T-helper 1 cell treated with Interleukin-12 subunit alpha and Interleukin-12 subunit beta and Interleukin-4 antibody, amounts not matched to agents 30 μg/mL and 1 μg/mL, for 36 hours (primary cell): ENCODE measurements at regions not wholly inside any gene's neighbourhood (a gene's known extent, or its start where the extent isn't known, plus 50 kb on each side); places are given as distances from the start of the nearest gene placed in this dataset.

ENCODE experiments used
- H3K27ac Mint-ChIP-seq: one replicate; pipeline ENCODE4 v1.8.0; 2021; ENCODE audit warnings: mild to moderate bottlenecking, mixed read lengths
- H3K27me3 Mint-ChIP-seq: one replicate; pipeline ENCODE4 v1.8.0; 2021; ENCODE audit warnings: low read depth, mixed read lengths
- H3K36me3 Mint-ChIP-seq: one replicate; pipeline ENCODE4 v1.8.0; 2021; ENCODE audit warnings: low read depth, mixed read lengths
- H3K4me1 Mint-ChIP-seq: one replicate; pipeline ENCODE4 v1.8.0; 2021; ENCODE audit warnings: low read depth, mixed read lengths
- H3K4me3 Mint-ChIP-seq: one replicate; pipeline ENCODE4 v1.8.0; 2021; ENCODE audit warnings: mild to moderate bottlenecking, moderate library complexity, mixed read lengths
- H3K9me3 Mint-ChIP-seq: one replicate; pipeline ENCODE4 v1.8.0; 2021; ENCODE audit warnings: mixed read lengths

DNA sequence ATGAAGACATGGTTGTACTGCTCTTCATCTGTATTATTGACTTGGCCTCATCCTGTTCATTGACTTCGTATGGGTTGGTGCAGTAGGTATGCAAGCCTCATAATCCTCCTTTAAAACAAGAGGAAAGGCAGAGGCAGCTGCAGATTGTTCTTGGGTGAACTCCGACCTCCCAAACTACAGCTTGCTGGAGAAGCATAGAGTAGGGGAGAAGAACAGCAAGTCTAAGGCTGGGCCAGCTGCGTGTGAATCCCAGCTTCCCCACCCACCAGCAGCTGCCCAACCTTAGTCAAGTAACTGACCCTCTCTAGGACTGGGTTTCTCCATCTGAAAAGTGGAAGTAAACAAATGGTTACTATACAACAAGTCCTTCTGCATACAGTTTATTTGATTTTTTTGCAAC is 114.5 kb upstream of the WWC1 start:
- Mint-ChIP-seq H3K4me1 (no peaks in the 10 kb centered on the region), H3K4me3 (no peak overlapping the region)

DNA sequence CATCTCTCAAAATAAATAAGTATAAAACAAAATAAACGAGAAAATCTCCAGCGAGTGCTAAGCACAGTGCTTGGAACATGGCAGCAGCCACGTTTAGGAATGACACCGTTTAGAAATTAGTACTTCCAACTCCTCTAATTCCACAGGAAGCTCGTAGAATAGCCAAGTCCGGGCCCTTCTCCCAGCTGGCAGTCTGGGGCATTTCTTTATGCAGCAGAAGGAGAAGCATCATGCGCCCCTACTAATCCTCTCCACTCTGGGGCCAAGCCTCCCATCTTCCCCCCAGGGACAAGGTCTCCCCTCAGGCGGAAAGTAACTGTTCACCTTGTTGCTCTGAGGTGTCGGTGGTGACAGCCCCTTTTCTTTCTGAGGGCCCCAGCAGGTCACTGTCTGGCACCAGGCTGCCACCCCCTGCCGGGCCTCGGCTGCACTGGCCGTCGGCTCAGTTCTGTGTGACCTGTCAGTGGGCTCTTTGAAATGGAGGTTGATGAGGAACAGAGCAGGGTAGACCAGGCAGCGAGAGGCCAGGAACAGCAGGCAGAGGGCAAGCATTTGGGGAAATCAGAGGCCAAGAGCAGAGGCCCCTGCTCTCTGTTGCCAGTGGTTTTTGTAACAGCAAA is 113.5 kb upstream of the WWC1 start:
- Mint-ChIP-seq H3K4me1 (no peaks in the 10 kb centered on the region), H3K9me3 (no peaks in the 10 kb centered on the region), H3K27me3 (peaks cover 4% of the 10 kb centered on the region), H3K4me3 (no peak overlapping the region), H3K36me3 (no peaks in the 10 kb centered on the region), H3K27ac (no peak overlapping the region)

More for the DNA sequence above, 114.5 kb upstream of the WWC1 start:
- no peaks in the 10 kb centered on the region for H3K36me3 Mint-ChIP-seq
- no peaks in the 10 kb centered on the region for H3K9me3 Mint-ChIP-seq
- H3K27me3 Mint-ChIP-seq, result peaks cover 4% of the 10 kb centered on the region
- H3K27ac Mint-ChIP-seq, result no peak overlapping the region

DNA sequence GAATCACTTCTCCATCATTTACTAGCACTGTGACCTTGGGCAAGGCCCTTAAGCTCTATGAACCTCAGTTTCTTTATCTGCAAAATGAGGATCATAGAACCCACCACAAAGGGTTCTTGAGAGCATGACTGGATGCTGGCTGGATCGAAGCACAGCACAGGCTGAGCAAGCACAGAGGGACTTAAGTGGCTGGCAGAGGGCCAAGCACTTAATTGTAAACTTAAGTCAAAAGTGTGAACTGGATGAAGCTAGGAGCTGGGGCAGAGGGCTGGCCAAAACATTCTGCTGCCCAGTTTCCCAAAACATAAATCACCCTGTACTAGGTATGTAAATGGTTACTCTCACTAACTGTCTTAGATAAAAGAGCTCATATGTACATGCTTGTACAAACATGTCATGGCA is 112.3 kb upstream of the WWC1 start:
- Mint-ChIP-seq H3K9me3 (no peaks in the 10 kb centered on the region), H3K36me3 (no peaks in the 10 kb centered on the region), H3K4me3 (no peak overlapping the region), H3K27ac (no peak overlapping the region), H3K4me1 (no peaks in the 10 kb centered on the region), H3K27me3 (no peaks in the 10 kb centered on the region)

DNA sequence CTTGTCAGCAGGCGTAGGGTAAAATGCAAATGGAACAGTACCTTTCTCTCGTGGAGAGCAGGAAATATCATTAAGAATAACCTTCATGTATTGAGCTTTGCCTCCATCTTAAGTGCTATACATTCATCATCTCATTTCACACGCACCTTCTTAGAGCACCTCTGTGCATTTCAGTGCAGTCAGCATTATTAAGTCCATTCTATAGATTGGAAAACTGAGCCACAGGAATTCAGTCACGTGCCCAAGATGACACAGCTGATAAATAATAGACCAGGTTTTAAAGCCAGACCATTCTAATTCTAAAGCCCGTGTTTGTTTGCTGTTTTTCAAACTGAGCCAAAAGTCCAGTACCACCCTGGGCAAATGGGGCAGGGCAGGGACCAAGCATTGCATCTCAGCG is 109.2 kb upstream of the WWC1 start:
- Mint-ChIP-seq H3K4me1 (no peaks in the 10 kb centered on the region), H3K4me3 (no peak overlapping the region), H3K36me3 (no peaks in the 10 kb centered on the region), H3K27ac (no peak overlapping the region), H3K9me3 (no peaks in the 10 kb centered on the region), H3K27me3 (no peaks in the 10 kb centered on the region)

DNA sequence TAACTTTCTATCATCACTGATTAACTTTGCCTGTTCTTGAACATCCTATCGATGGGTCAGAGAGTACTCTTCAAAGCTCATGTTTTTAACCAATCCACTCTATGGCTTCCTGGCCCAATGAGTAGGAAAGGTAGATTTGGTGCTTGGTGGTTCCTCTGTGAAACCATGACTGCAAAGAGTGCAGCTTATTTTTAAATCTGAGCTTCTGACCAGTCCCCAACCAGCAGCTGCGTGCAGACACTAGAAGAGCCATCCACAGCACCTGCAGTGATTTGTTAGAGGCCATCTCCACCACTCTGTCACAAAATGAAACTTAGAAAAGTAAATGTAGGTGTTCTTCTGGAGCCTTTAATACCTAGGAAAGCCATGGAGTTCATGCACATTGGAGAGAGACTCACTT is 107.3 kb upstream of the WWC1 start:
- no peak overlapping the region for H3K4me3 Mint-ChIP-seq
- H3K27me3 Mint-ChIP-seq, result no peaks in the 10 kb centered on the region
- no peaks in the 10 kb centered on the region for H3K36me3 Mint-ChIP-seq
- H3K27ac Mint-ChIP-seq, result no peak overlapping the region
- no peaks in the 10 kb centered on the region for H3K9me3 Mint-ChIP-seq
- H3K4me1 Mint-ChIP-seq, result no peaks in the 10 kb centered on the region

DNA sequence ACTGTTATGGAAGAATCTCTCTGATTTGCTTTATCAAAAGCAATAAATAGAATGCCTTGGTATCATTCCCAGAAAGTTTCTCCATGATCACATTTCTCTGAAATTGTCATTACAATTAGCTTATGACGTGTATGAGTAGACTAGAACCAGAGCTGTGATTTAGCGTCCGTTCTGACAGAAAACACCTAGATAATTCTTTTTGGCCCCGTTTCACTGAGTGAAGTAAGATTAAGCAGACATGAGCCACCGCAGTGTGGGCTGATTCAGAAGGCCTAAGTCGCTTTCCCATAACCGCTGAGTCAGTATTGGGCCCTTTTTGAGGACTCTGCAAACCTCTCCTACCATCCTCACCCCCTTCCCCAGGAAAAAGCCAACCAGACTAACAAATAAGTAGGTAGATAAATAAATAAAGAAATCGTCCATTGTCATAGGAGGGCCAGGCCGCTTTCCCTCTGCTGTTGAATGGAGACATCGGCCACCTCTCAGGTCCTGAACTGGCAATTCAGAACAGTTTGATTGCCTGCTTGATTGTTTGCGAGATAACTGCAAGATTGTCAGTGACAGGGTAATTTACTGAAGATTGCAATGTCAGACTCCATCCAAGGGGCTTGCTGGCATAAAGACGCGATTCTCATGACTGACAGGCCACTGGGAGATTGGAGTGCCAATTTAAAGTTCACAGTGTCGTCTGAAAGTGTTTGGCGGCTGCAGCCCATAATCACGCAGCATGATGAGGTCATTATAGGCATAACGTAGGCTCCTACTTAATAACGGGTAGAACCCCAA is 105.0 kb upstream of the WWC1 start:
- H3K4me1 Mint-ChIP-seq, result no peaks in the 10 kb centered on the region

DNA sequence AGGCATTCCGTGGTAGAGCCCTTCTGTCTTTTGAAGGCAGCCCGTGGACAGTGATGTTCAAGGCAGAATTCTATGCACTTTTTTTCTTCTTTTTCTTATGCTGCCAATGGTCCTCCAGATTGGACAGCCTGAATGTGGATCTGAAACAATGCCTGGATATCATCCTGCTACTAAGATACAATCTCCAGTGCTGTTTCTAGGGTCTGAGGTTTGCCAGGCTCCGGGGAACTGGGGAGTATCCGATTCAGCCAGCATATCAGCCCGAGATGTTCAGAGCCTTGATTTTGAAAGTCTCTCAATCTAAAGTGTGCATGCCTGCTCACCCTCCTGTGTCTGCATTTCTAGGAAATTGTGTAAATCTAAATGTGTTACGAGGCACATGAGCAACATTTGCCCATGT is 103.8 kb upstream of the WWC1 start:
- Mint-ChIP-seq H3K27me3 (no peaks in the 10 kb centered on the region), H3K27ac (no peak overlapping the region), H3K9me3 (no peaks in the 10 kb centered on the region), H3K4me3 (no peak overlapping the region), H3K36me3 (no peaks in the 10 kb centered on the region), H3K4me1 (no peaks in the 10 kb centered on the region)

More for the DNA sequence above, 105.0 kb upstream of the WWC1 start:
- H3K4me3 Mint-ChIP-seq, result no peak overlapping the region
- no peaks in the 10 kb centered on the region for H3K27me3 Mint-ChIP-seq
- H3K9me3 Mint-ChIP-seq, result no peaks in the 10 kb centered on the region
- no peak overlapping the region for H3K27ac Mint-ChIP-seq
- H3K36me3 Mint-ChIP-seq, result no peaks in the 10 kb centered on the region

DNA sequence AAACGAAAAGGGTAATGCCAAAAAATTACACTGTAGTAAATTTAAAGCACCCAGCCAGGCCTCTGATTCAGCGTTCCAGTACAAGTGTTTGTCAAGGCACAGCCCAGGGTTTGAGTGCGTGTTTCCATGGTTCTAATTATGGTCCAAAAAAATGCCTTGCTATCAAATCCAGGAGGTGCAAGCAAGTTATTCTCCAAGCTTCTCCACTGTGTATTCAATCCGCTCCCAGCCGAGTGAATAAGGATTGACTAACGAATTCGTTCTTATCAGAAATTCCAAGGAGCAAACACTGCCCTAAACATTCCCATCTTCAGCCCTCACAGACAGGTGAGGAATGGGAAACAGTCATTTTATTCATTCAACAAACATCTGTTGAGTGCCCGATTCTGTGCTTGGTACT is 103.3 kb upstream of the WWC1 start:
- Mint-ChIP-seq H3K4me3 (no peak overlapping the region), H3K36me3 (no peaks in the 10 kb centered on the region), H3K4me1 (no peaks in the 10 kb centered on the region), H3K27me3 (no peaks in the 10 kb centered on the region), H3K9me3 (no peaks in the 10 kb centered on the region), H3K27ac (no peak overlapping the region)

DNA sequence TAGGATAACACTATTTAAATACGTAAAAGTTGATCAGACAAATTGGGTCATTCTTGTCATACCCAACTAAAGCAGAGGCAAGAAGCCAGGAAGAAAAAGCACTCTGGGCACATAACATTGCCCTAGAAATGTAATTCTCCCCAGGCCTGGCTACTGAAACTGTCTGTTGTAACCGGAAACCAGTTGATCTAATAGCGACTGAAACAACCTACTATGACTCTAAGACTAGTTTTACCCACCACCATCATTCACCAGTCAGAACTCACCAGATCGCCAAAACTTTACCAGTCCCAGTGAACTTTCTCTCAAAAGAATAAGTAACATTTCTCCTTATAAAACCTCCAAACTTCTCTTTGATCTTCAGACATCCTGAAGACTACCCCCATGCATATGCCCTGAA is 99.3 kb upstream of the WWC1 start:
- no peak overlapping the region for H3K4me3 Mint-ChIP-seq
- no peaks in the 10 kb centered on the region for H3K27me3 Mint-ChIP-seq
- no peak overlapping the region for H3K27ac Mint-ChIP-seq
- no peaks in the 10 kb centered on the region for H3K36me3 Mint-ChIP-seq
- H3K9me3 Mint-ChIP-seq, result no peaks in the 10 kb centered on the region
- no peaks in the 10 kb centered on the region for H3K4me1 Mint-ChIP-seq

DNA sequence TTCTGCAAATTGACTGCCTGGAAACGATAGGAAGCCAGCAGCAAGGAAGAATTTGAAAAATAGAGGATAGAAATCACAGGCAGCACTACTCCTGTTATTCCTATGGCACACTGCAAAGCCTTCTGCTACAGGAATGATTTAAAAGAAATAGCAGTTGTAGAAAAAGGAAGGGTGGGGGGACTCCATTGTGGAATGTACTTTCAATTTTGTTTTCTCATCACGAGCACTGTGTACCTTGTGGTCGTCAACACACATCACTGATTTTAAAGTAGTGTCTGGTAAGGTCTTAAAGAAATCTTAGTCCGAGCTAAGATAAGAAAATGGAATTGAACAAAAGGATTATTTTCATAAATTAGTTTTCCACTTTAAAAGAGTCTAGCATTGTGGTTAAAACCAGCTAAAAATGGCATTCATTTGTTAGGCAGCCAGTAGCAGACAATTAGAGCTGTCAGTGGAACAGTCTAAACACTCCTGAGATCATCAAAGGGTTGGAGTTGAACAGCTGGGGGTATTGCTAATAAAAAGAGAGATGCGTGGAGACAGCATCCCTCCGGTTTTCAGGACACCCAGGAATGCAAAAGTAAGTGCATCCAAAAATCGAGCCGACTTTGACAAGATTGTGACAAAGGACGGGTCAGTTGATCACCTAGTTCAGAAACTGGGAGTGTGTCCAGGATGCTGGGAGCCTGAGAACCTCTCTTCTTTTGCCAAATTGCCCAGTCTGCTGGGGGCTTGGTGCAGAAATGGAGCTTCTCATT is 97.8 kb upstream of the WWC1 start:
- Mint-ChIP-seq H3K36me3 (no peaks in the 10 kb centered on the region), H3K4me1 (no peaks in the 10 kb centered on the region), H3K4me3 (no peak overlapping the region), H3K27ac (no peak overlapping the region), H3K9me3 (no peaks in the 10 kb centered on the region), H3K27me3 (no peaks in the 10 kb centered on the region)

DNA sequence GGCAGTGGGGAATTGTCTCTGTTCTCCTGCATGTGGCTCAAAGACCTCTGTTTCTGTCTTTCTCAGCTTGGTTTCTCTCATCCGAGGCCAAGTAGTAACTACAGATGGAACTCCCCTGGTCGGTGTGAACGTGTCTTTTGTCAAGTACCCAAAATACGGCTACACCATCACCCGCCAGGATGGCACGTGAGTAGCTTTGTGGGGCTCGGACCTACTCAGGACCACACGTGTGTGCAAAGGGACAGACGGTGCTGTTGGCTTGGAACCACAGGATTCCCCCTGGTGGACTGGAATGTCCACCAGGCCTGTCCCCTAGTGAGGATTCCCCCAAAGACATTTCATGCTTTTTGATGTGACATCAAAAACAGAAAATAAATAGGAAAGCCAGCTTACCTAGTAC is 96.3 kb upstream of the WWC1 start:
- no peaks in the 10 kb centered on the region for H3K36me3 Mint-ChIP-seq
- no peaks in the 10 kb centered on the region for H3K9me3 Mint-ChIP-seq

DNA sequence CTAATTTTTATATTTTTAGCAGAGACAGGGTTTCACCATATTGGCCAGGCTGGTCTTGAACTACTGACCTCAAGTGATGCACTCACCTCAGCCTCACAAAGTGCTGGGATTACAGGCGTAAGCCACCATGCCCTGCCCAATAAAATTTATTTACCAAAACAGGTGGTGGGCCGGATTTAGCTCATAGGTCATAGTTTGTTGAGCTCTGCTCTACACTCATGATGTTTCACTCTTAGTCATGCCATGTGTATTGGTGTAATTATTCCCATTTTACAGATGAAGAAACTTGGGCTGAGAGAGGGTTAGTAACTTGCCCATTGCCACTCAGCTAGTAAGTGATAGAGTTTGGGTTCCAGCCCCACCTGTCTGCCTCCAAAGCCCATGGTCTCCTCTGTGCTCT is 93.1 kb upstream of the WWC1 start:
- H3K4me1 Mint-ChIP-seq, result no peaks in the 10 kb centered on the region
- H3K36me3 Mint-ChIP-seq, result no peaks in the 10 kb centered on the region
- H3K9me3 Mint-ChIP-seq, result no peaks in the 10 kb centered on the region
- peaks cover 4% of the 10 kb centered on the region for H3K27me3 Mint-ChIP-seq
- H3K27ac Mint-ChIP-seq, result no peak overlapping the region
- H3K4me3 Mint-ChIP-seq, result no peak overlapping the region

More for the DNA sequence above, 96.3 kb upstream of the WWC1 start:
- Mint-ChIP-seq H3K27ac (no peak overlapping the region), H3K4me1 (no peaks in the 10 kb centered on the region), H3K27me3 (peaks cover under 1% of the 10 kb centered on the region), H3K4me3 (no peak overlapping the region)

DNA sequence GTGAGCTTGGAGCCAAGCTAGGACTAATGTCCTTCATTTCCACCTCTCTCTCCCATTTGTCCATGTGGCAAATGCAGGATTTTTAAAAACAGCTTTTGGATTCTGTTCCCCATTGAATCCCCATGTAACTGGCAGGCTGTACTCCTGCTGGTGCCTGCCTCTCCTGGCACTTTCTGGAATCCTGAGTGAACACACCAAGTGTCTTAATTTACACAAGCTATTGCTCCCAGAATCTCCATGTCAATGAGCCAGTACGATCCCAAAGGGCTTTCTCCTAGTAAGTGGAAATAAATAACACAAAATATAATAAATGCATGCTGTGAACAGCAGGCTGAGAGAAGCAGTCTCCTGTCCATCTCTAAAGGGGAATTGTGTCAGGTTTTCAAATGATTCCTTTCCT is 88.4 kb upstream of the WWC1 start:
- H3K4me1 Mint-ChIP-seq, result no peaks in the 10 kb centered on the region
- no peaks in the 10 kb centered on the region for H3K9me3 Mint-ChIP-seq
- peaks cover 4% of the 10 kb centered on the region for H3K27me3 Mint-ChIP-seq
- no peak overlapping the region for H3K27ac Mint-ChIP-seq
- no peaks in the 10 kb centered on the region for H3K36me3 Mint-ChIP-seq
- no peak overlapping the region for H3K4me3 Mint-ChIP-seq

DNA sequence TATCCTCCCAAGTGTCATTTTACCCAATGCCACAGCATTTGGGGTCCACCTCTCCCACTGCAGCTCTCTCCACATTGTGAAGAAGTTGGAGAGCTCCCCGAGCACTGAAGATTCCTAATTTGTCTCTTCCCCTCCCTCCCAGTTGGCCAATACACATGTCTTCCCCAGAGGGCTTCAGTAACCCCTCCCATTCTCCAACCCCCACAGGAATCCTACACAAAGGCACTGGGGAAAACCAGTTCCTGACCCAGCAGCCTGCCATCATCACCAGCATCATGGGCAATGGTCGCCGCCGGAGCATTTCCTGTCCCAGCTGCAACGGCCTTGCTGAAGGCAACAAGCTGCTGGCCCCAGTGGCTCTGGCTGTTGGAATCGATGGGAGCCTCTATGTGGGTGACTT is 87.3 kb upstream of the WWC1 start:
- peaks cover 4% of the 10 kb centered on the region for H3K27me3 Mint-ChIP-seq
- H3K4me3 Mint-ChIP-seq, result no peak overlapping the region
- H3K27ac Mint-ChIP-seq, result no peak overlapping the region
- H3K4me1 Mint-ChIP-seq, result no peaks in the 10 kb centered on the region
- H3K9me3 Mint-ChIP-seq, result no peaks in the 10 kb centered on the region
- H3K36me3 Mint-ChIP-seq, result no peaks in the 10 kb centered on the region

DNA sequence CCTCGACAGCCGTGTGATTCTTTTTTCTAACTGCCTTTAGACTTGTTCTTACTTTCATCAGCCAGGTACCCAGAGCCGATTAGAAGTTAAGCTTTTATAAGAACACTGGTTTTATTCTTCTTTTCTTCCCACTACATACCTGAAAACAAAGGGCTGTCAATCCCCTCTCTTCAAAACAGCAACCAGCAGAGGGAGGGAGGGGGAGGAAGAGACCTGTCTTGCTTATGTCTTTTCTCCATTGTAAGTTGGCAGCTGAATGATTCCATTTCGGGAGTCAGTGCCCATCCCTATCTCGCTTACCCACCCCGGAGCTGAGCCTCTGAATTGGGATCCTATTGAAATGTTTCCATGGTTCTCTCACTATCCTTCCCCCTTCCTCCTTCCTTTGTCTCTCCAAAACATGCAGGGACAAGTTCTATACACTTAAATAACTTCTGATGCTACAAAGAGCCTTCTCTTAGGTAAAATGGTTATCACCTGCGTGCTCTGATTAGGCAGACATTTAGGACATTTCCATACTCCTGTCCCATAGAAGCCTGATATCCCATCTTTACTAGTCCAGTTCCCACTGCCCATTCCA is 83.9 kb upstream of the WWC1 start:
- H3K27ac Mint-ChIP-seq, result no peak overlapping the region
- no peaks in the 10 kb centered on the region for H3K36me3 Mint-ChIP-seq
- no peaks in the 10 kb centered on the region for H3K27me3 Mint-ChIP-seq
- H3K9me3 Mint-ChIP-seq, result no peaks in the 10 kb centered on the region
- no peaks in the 10 kb centered on the region for H3K4me1 Mint-ChIP-seq
- H3K4me3 Mint-ChIP-seq, result no peak overlapping the region
